A673 (cell line): ENCODE measurements at regions not wholly inside any gene's neighbourhood (a gene's known extent, or its start where the extent isn't known, plus 50 kb on each side); places are given as distances from the start of the nearest gene placed in this dataset.

ENCODE experiments used
- BruUV-seq: library from RNA; stranded (reverse); fragments of 400-500 nt; replicated peaks from 2 replicates; lab custom pipeline; 2021; lab: Mats Ljungman, UMichigan
- CTCF ChIA-PET: fragments of 300-600 bp; sonication (Branson Sonifier 250); formaldehyde crosslinking; loops from one replicate; lab custom pipeline; 2022; ENCODE audit warnings: antibody characterized with exemption; lab: Charles Lee
- POLR2A ChIA-PET: fragments of 300-600 bp; sonication (Branson Sonifier 250); formaldehyde crosslinking; loops from one replicate; lab custom pipeline; 2022; ENCODE audit warnings: antibody characterized with exemption; ENCODE audit not compliant: low non-redundant PET; lab: Charles Lee
- DNase-seq: peaks from one replicate; pipeline ENCODE4 v3.0.0-alpha.2; 2015; ENCODE audit warnings: low spot score
- H3K27ac ChIP-seq: fragments of 200-600 bp; sonication (generic); 2 replicates; pipeline ENCODE4 v1.5.1; 2016; ENCODE audit warnings: mixed run types, low read depth, mild to moderate bottlenecking, mixed read lengths, antibody characterized with exemption, low read length; ENCODE audit not compliant: poor library complexity, severe bottlenecking
- H3K27me3 ChIP-seq: fragments of 200-600 bp; sonication (generic); replicated peaks from 2 replicates; pipeline ENCODE4 v1.6.1; 2017; ENCODE audit warnings: mixed run types, low read depth, mild to moderate bottlenecking, mixed read lengths, antibody characterized with exemption, low read length; ENCODE audit not compliant: insufficient read depth, poor library complexity
- H3K36me3 ChIP-seq: fragments of 200-600 bp; sonication (generic); 2 replicates; pipeline ENCODE4 v1.6.1; 2016; ENCODE audit warnings: mixed run types, mild to moderate bottlenecking, mixed read lengths, antibody characterized with exemption, low read length; ENCODE audit not compliant: insufficient read depth, poor library complexity, severe bottlenecking
- H3K4me1 ChIP-seq: fragments of 200-600 bp; sonication (generic); 2 replicates; pipeline ENCODE4 v1.6.1; 2017; ENCODE audit warnings: mixed run types, mild to moderate bottlenecking, mixed read lengths, antibody characterized with exemption, low read length; ENCODE audit not compliant: insufficient read depth, poor library complexity, severe bottlenecking
- H3K4me3 ChIP-seq: fragments of 200-600 bp; sonication (generic); 2 replicates; pipeline ENCODE4 v1.5.1; 2016; ENCODE audit warnings: low read depth, mixed run types, mild to moderate bottlenecking, mixed read lengths, low read length; ENCODE audit not compliant: poor library complexity, severe bottlenecking
- H3K9me3 ChIP-seq: fragments of 200-600 bp; sonication (generic); 2 replicates; pipeline ENCODE4 v1.6.1; 2016; ENCODE audit warnings: mixed run types, low read depth, mild to moderate bottlenecking, mixed read lengths, antibody characterized with exemption, low read length; ENCODE audit not compliant: poor library complexity, severe bottlenecking
- EZH2 ChIP-seq: fragments of 200-600 bp; sonication (generic); IDR thresholded peaks from 2 replicates; pipeline ENCODE4 v1.6.1; 2017; ENCODE audit warnings: borderline replicate concordance, low read depth, mild to moderate bottlenecking, mixed read lengths, antibody characterized with exemption, low read length; ENCODE audit not compliant: poor library complexity, severe bottlenecking
- intact Hi-C: fragments of 100-400 bp; cut with micrococcal nuclease; formaldehyde crosslinking; loops from one replicate; pipeline ENCODE4 v1.10.0; 2022; ENCODE audit not compliant: unreplicated experiment
- TF ChIP-seq, protein P1 (sequence below): fragments of 300-800, 200-600 bp; sonication (generic); conservative IDR thresholded peaks from 2 replicates; pipeline ENCODE4 v1.5.1; 2017; ENCODE audit warnings: low read depth, mild to moderate bottlenecking, antibody characterized with exemption, low read length, moderate library complexity, mixed read lengths

DNA sequence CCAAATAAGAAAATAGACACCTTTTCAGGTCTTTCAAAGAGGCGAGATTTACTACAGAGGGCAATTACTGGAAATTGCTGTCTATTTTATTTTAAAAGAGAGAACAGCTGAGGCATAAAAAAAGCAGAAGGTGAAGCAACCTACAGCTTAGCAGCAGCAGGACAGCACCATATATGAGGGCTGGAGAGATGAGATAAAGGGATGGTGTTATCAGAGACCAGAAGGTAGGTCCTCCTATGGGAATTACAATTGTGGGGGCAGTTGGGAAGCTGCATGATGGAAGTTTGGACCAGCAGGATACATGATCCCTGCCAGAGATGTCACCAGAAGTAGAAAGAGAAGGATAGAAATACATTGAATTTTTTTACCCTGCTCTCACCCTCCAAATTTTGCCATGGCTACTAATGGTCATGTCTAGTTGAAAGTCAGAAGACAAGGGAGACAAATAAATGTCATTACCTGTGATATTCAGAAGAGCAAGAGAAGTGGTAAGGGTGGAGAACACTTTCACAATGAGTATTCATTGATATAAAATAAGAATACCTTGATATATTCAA lies 77.2 kb upstream of the CALCR start:
- DNase-seq = no peak
- CTCF ChIA-PET = no interaction called here
- POLR2A ChIA-PET = no interaction called here

DNA sequence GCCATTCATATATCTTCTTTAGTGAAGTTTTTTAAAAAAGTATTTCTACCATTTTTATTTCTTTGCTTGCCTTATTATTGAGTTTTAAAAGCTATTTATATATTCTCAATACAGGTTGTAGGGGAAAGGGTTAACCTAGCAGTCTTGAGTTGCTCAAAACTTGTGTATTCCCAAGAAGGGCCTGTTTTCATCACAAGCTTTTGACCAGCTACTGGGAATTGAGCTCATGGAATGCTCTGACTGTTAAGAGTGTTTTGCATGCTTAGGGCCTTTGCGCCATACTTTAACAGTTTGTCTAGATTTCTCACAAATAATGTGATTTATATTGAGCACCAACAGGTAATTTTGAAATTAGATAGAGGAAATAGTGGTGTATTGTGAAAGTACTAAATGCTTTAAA lies 72.0 kb upstream of the CALCR start:
- ChIA-PET POLR2A (no interaction called here), CTCF (no interaction called here)
- intact Hi-C loops = no loop called here

More for the DNA sequence above, 77.2 kb upstream of the CALCR start:
- Histone ChIP-seq H3K27me3 (no peaks in the 10 kb centered on the region), H3K36me3 (no peaks in the 10 kb centered on the region), H3K4me1 (no peaks in the 10 kb centered on the region), H3K27ac (no peak overlapping the region), H3K4me3 (no peak overlapping the region), H3K9me3 (no peaks in the 10 kb centered on the region)
- intact Hi-C loops = no loop called here
- TF ChIP-seq EZH2 = no peak
- TF ChIP-seq, protein P1, sequence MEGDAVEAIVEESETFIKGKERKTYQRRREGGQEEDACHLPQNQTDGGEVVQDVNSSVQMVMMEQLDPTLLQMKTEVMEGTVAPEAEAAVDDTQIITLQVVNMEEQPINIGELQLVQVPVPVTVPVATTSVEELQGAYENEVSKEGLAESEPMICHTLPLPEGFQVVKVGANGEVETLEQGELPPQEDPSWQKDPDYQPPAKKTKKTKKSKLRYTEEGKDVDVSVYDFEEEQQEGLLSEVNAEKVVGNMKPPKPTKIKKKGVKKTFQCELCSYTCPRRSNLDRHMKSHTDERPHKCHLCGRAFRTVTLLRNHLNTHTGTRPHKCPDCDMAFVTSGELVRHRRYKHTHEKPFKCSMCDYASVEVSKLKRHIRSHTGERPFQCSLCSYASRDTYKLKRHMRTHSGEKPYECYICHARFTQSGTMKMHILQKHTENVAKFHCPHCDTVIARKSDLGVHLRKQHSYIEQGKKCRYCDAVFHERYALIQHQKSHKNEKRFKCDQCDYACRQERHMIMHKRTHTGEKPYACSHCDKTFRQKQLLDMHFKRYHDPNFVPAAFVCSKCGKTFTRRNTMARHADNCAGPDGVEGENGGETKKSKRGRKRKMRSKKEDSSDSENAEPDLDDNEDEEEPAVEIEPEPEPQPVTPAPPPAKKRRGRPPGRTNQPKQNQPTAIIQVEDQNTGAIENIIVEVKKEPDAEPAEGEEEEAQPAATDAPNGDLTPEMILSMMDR = no peak
- BruUV-seq = no TSS peak

DNA sequence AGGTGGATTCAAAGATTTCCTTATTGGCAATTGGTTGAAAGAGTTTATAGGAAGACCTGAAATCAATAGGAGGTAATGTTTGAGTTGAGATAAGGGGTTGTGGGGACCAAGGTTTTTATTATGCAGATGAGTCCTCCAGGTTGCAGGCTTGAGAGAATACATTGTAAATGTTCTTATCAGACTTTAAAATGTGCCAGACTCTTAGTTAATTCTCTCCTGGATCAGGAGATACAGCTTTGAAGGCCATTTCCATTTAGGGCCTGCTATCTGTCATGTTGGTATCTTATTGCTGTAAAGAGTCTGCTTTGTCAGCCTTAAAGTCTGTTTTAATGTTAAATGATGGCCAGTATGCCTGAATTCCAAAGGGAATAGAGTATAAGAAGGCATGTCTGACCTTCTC lies 61.8 kb upstream of the CALCR start:
- BruUV-seq = no TSS peak
- Histone ChIP-seq H3K27me3 (no peaks in the 10 kb centered on the region), H3K9me3 (no peaks in the 10 kb centered on the region), H3K36me3 (no peaks in the 10 kb centered on the region), H3K4me1 (peaks cover 12% of the 10 kb centered on the region), H3K27ac (no peak overlapping the region), H3K4me3 (no peak overlapping the region)
- DNase-seq = no peak
- ChIA-PET CTCF (no interaction called here), POLR2A (no interaction called here)
- no peak for TF ChIP-seq EZH2
- TF ChIP-seq, protein P1 = no peak
- intact Hi-C loops = no loop called here

More for the DNA sequence above, 72.0 kb upstream of the CALCR start:
- no peaks in the 10 kb centered on the region for H3K4me1 ChIP-seq
- no peak for DNase-seq
- H3K27ac ChIP-seq = no peak overlapping the region
- no peaks in the 10 kb centered on the region for H3K9me3 ChIP-seq
- no TSS peak for BruUV-seq
- no peak overlapping the region for H3K4me3 ChIP-seq
- TF ChIP-seq, protein P1 = no peak
- H3K27me3 ChIP-seq = no peaks in the 10 kb centered on the region
- H3K36me3 ChIP-seq = no peaks in the 10 kb centered on the region
